ENCODE measurements at regions not wholly inside any gene's neighbourhood (a gene's known extent, or its start where the extent isn't known, plus 50 kb on each side); places are given as distances from the start of the nearest gene placed in this dataset.

- Mint-ChIP-seq H3K4me1 (ENCODE audit: low read depth) (no peaks in the 10 kb centered on the region), H3K9me3 (peaks cover 5% of the 10 kb centered on the region), H3K27ac (no peak overlapping the region), H3K36me3 (ENCODE audit: low read depth) (no peaks in the 10 kb centered on the region), H3K27me3 (peaks cover 30% of the 10 kb centered on the region), H3K4me3 (no peak overlapping the region)
- no peak for ATAC-seq (ENCODE audit: poor library complexity)
- Histone ChIP-seq H3K27ac (ENCODE audit: low read depth in 1 of 2, low read length in 2 of 2) (no peak overlapping the region), H3K4me3 (ENCODE audit: low read length) (no peak overlapping the region), H3K4me1 (ENCODE audit: insufficient read depth, low read length) (no peaks in the 10 kb centered on the region), H3K9me3 (ENCODE audit: control insufficient read depth in 1 of 2, insufficient read depth in 1 of 2, low read length in 2 of 2) (peaks cover 0 to 2% of the 10 kb centered on the region in 2 experiments), H3K36me3 (ENCODE audit: insufficient read depth, low read length) (no peaks in the 10 kb centered on the region), H3K27me3 (ENCODE audit: control insufficient read depth in 1 of 2, insufficient read depth in 2 of 2, low read length in 2 of 2) (peaks cover 0 to 2% of the 10 kb centered on the region in 2 experiments)
- no peak for TF ChIP-seq CTCF (IDR thresholded peaks at IDR 0.05)
- POLR2A ChIA-PET: no interaction called here
- CTCF ChIA-PET: no interaction called here
- DNase-seq: no peak
- intact Hi-C loops (cut with DNase I, micrococcal nuclease): no loop called here
These were observed 117.6 kb upstream of the FGF3 start for GRCh38 chr11:69936771-69937170.

DNA sequence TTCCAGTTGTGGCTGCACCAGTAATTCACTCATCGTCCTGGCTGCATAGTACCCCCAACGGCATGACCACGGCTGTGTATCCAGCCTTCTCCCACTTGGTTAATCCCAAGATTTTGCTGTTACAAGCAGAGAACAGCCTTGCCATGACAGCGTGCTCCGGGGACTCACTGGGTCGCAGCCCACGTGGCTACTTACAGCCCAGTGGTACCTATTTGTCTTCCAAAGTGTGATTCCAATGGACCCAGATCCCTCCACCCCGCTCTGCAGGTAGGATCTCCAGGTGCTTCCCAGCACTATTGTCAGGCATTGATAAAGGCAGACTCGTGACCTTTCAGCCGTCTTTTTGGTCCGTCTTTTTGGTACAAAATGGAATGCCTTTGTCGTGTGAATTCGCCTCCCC is 119.0 kb upstream of the FGF3 start:
- Mint-ChIP-seq H3K4me1 (ENCODE audit: low read depth) (no peaks in the 10 kb centered on the region), H3K27me3 (peaks cover 28% of the 10 kb centered on the region), H3K27ac (no peak overlapping the region), H3K9me3 (peaks cover 5% of the 10 kb centered on the region), H3K4me3 (no peak overlapping the region), H3K36me3 (ENCODE audit: low read depth) (no peaks in the 10 kb centered on the region)
- Histone ChIP-seq H3K27me3 (ENCODE audit: control insufficient read depth in 1 of 2, insufficient read depth in 2 of 2, low read length in 2 of 2) (peaks cover 2 to 6% of the 10 kb centered on the region in 2 experiments), H3K27ac (ENCODE audit: low read depth in 1 of 2, low read length in 2 of 2) (no peak overlapping the region), H3K9me3 (ENCODE audit: control insufficient read depth in 1 of 2, insufficient read depth in 1 of 2, low read length in 2 of 2) (peaks cover 0 to 9% of the 10 kb centered on the region in 2 experiments), H3K4me1 (ENCODE audit: insufficient read depth, low read length) (no peaks in the 10 kb centered on the region), H3K36me3 (ENCODE audit: insufficient read depth, low read length) (no peaks in the 10 kb centered on the region), H3K4me3 (ENCODE audit: low read length) (no peak overlapping the region)
- ChIA-PET CTCF (no interaction called here), POLR2A (no interaction called here)
- no peak for TF ChIP-seq CTCF (IDR thresholded peaks at IDR 0.05)
- ATAC-seq (ENCODE audit: poor library complexity): no peak
- DNase-seq: no peak
- intact Hi-C loops (cut with DNase I, micrococcal nuclease): no loop called here

GRCh38 chr11:69939551-69940245 is 120.5 kb upstream of the FGF3 start:
- Mint-ChIP-seq H3K27ac (no peak overlapping the region), H3K36me3 (ENCODE audit: low read depth) (no peaks in the 10 kb centered on the region), H3K9me3 (peaks cover 5% of the 10 kb centered on the region), H3K4me1 (ENCODE audit: low read depth) (no peaks in the 10 kb centered on the region), H3K27me3 (peaks cover 33% of the 10 kb centered on the region), H3K4me3 (no peak overlapping the region)
- Histone ChIP-seq H3K4me3 (ENCODE audit: low read length) (no peak overlapping the region), H3K27me3 (ENCODE audit: control insufficient read depth in 1 of 2, insufficient read depth in 2 of 2, low read length in 2 of 2) (peaks cover 2 to 16% of the 10 kb centered on the region in 2 experiments), H3K36me3 (ENCODE audit: insufficient read depth, low read length) (no peaks in the 10 kb centered on the region), H3K4me1 (ENCODE audit: insufficient read depth, low read length) (no peaks in the 10 kb centered on the region), H3K9me3 (ENCODE audit: control insufficient read depth in 1 of 2, insufficient read depth in 1 of 2, low read length in 2 of 2) (peaks cover 0 to 14% of the 10 kb centered on the region in 2 experiments), H3K27ac (ENCODE audit: low read depth in 1 of 2, low read length in 2 of 2) (no peak overlapping the region)
- ChIA-PET POLR2A (no interaction called here), CTCF (no interaction called here)
- intact Hi-C loops (cut with DNase I, micrococcal nuclease): loop anchor here in 1 of 2 experiments (10.0 kb wide), 1 partner anchor 135 kb away; the partner anchor contains the start of gene ANO1
- DNase-seq: no peak
- TF ChIP-seq CTCF (IDR thresholded peaks at IDR 0.05): no peak
- no peak for ATAC-seq (ENCODE audit: poor library complexity)

All from CD4-positive, alpha-beta T cell (primary cell).